ENCODE measurements at regions not wholly inside any gene's neighbourhood (a gene's known extent, or its start where the extent isn't known, plus 50 kb on each side); places are given as distances from the start of the nearest gene placed in this dataset.

- no peak for DNase-seq
Observed at GRCh38 chr14:101069228-101069549, 165.7 kb upstream of the RTL1 start.

- DNase-seq = no peak
Observed at GRCh38 chr14:101069666-101070362, 166.3 kb upstream of the RTL1 start.

- DNase-seq = no peak
Observed at GRCh38 chr14:101070540-101071492, 167.3 kb upstream of the RTL1 start.

- DNase-seq = no peak
Observed at GRCh38 chr14:101071493-101071906, 168.0 kb upstream of the RTL1 start.

- DNase-seq = no peak
Observed at GRCh38 chr14:101072070-101072469, 168.5 kb upstream of the RTL1 start.

- DNase-seq = no peak
Observed at GRCh38 chr14:101072531-101072930, 169.0 kb upstream of the RTL1 start.

GRCh38 chr14:101072945-101073597 lies 169.5 kb upstream of the RTL1 start:
- no peak for DNase-seq

GRCh38 chr14:101073598-101073965 lies 170.1 kb upstream of the RTL1 start:
- DNase-seq = no peak

- no peak for DNase-seq
Observed at GRCh38 chr14:101074196-101075024, 170.9 kb upstream of the RTL1 start.

- no peak for DNase-seq
Observed at GRCh38 chr14:101075025-101075800, 171.7 kb upstream of the RTL1 start.

GRCh38 chr14:101075801-101076413 lies 172.4 kb upstream of the RTL1 start:
- no peak for DNase-seq

- no peak for DNase-seq
Observed at GRCh38 chr14:101076451-101077198, 173.1 kb upstream of the RTL1 start.

GRCh38 chr14:101077481-101078074 lies 174.1 kb upstream of the RTL1 start:
- peak; percentile 74 to 82 for DNase-seq

- DNase-seq = no peak
Observed at GRCh38 chr14:101078170-101078891, 174.8 kb upstream of the RTL1 start.

GRCh38 chr14:101078892-101079221 lies 175.3 kb upstream of the RTL1 start:
- no peak for DNase-seq

- no peak for DNase-seq
Observed at GRCh38 chr14:101080922-101081593, 177.5 kb upstream of the RTL1 start.

- DNase-seq = no peak
Observed at GRCh38 chr14:101082036-101082435, 178.5 kb upstream of the RTL1 start.

GRCh38 chr14:101082436-101083384 lies 179.2 kb upstream of the RTL1 start:
- no peak for DNase-seq
